ENCODE measurements at regions not wholly inside any gene's neighbourhood (a gene's known extent, or its start where the extent isn't known, plus 50 kb on each side); places are given as distances from the start of the nearest gene placed in this dataset.

DNA sequence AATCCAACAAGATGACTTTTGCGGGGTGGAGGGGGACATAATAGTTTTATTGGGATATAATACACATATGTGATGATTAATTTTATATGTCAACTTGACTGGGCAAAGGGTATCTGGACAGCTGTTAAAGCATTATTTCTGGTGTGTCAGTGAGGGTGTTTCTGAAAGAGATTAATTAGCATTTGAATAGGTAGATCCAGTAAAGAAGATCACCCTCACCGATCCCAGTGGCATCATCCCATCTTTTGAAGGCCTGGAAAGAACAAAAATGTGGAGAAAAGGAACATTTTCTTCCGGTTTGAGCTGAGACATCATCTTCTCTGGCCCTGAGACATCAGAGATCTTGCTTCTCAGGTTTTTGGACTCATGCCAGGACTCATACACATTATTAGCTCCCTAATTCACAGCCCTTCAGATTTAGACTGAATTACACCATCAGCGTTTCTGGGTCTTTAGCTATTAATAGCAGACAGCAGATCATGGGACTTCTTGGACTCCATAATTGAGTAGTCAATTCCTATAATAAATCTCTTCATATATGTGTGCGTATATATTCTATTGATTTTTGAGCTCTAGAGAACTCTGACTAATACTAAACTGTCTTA lies 283.6 kb downstream of the PCNX1 start:
- no peak overlapping the region for H3K4me3 ChIP-seq (replicated peaks; ENCODE audit: low read depth, low read length)
- no peak for TF ChIP-seq CTCF (IDR thresholded peaks at IDR 0.05; ENCODE audit: low read depth, low read length, missing control alignments)
- no peak for DNase-seq (ENCODE audit: extremely low read depth, low read depth)

DNA sequence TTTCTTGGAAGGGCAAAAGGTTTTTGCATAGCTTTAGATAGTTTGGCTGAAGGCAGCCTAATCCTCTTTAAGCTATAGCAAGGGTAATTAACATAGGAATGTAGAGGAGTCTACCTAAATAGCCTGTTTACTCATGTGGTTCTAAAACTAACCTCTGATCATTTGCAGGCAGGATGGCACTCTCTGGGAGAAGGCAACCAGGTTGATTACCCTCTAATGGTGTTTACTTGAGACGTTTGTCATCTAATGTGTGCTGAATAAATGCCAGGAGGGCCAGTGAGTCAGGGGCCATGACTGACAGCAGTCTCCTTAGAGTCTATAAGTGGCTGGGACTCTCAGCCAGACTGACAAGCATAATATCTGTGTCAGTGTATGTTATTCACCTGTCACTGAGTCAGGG lies 286.4 kb downstream of the PCNX1 start:
- no peak for TF ChIP-seq CTCF (IDR thresholded peaks at IDR 0.05; ENCODE audit: low read depth, low read length, missing control alignments)
- H3K4me3 ChIP-seq (replicated peaks; ENCODE audit: low read depth, low read length) = no peak overlapping the region
- DNase-seq (ENCODE audit: extremely low read depth, low read depth) = no peak

- TF ChIP-seq CTCF (IDR thresholded peaks at IDR 0.05; ENCODE audit: low read depth, low read length, missing control alignments) = no peak
- H3K4me3 ChIP-seq (replicated peaks; ENCODE audit: low read depth, low read length) = no peak overlapping the region
- DNase-seq (ENCODE audit: extremely low read depth, low read depth) = no peak
Observed at GRCh38 chr14:71194251-71194650, 287.0 kb downstream of the PCNX1 start.

GRCh38 chr14:71196921-71197320 lies 289.7 kb downstream of the PCNX1 start:
- DNase-seq (ENCODE audit: extremely low read depth, low read depth) = no peak
- TF ChIP-seq CTCF (IDR thresholded peaks at IDR 0.05; ENCODE audit: low read depth, low read length, missing control alignments) = no peak

DNA sequence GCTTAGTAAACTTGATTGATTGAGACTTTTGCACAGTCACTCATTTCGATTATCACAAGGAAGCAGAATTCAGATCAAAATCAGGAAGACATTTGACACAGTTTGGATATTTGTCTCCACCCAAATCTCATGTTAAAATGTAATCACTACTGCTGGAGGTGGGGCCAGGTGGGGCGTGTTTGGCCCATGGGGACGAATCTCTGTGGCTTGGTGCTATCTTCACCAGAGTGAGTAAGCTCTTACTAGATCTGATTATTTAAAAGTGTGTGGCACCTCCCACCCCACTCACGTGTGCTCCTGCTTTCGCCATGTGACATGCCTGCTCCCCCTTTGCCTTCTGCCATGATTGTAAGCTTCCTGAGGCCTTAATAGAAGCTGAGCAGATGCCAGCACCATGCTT lies 291.4 kb downstream of the PCNX1 start:
- no peak for DNase-seq (ENCODE audit: extremely low read depth, low read depth)
- H3K4me3 ChIP-seq (replicated peaks; ENCODE audit: low read depth, low read length) = no peak overlapping the region
- TF ChIP-seq CTCF (IDR thresholded peaks at IDR 0.05; ENCODE audit: low read depth, low read length, missing control alignments) = no peak

More at GRCh38 chr14:71196921-71197320, 289.7 kb downstream of the PCNX1 start:
- H3K4me3 ChIP-seq (replicated peaks; ENCODE audit: low read depth, low read length) = no peak overlapping the region

GRCh38 chr14:71201840-71202239 lies 294.6 kb downstream of the PCNX1 start:
- H3K4me3 ChIP-seq (replicated peaks; ENCODE audit: low read depth, low read length) = no peak overlapping the region

More at GRCh38 chr14:71201840-71202239, 294.6 kb downstream of the PCNX1 start:
- no peak for TF ChIP-seq CTCF (IDR thresholded peaks at IDR 0.05; ENCODE audit: low read depth, low read length, missing control alignments)
- DNase-seq (ENCODE audit: extremely low read depth, low read depth) = no peak

Measured in HFF-Myc (cell line).